H9 (cell line): ENCODE measurements at regions not wholly inside any gene's neighbourhood (a gene's known extent, or its start where the extent isn't known, plus 50 kb on each side); places are given as distances from the start of the nearest gene placed in this dataset.
A peak's percentile ranks its signal among the peaks of the same experiment; 100 is the strongest.

Experiments used
- DNase-seq: peaks from one replicate; pipeline ENCODE4 v3.0.0-alpha.2; 2017
- H2AFZ ChIP-seq: one replicate; pipeline ENCODE4 v1.6.1; 2013; ENCODE audit warnings: mild to moderate bottlenecking, low read length, control low read depth, moderate library complexity
- H2AK5ac ChIP-seq: 2 replicates; pipeline ENCODE4 v1.6.1; 2013; ENCODE audit warnings: low read length, control low read depth, mixed read lengths; ENCODE audit not compliant: insufficient read length
- H2BK120ac ChIP-seq: one replicate; pipeline ENCODE4 v1.6.1; 2013; ENCODE audit warnings: low read depth, mild to moderate bottlenecking, low read length, control low read depth, inconsistent platforms; ENCODE audit not compliant: poor library complexity, severe bottlenecking
- H2BK12ac ChIP-seq: 2 replicates; pipeline ENCODE4 v1.6.1; 2013; ENCODE audit warnings: low read length, control low read depth, mixed read lengths, low read depth; ENCODE audit not compliant: insufficient read length
- H2BK15ac ChIP-seq: 2 replicates; pipeline ENCODE4 v1.6.1; 2013; ENCODE audit warnings: low read depth, low read length, control low read depth
- H2BK20ac ChIP-seq: one replicate; pipeline ENCODE4 v1.6.1; 2013; ENCODE audit warnings: low read depth, mild to moderate bottlenecking, low read length, control low read depth, inconsistent platforms; ENCODE audit not compliant: poor library complexity, severe bottlenecking
- H2BK5ac ChIP-seq: 2 replicates; pipeline ENCODE4 v1.6.1; 2013; ENCODE audit warnings: low read length, control low read depth, mixed read lengths; ENCODE audit not compliant: insufficient read length
- H3K14ac ChIP-seq: 2 replicates; pipeline ENCODE4 v1.6.1; 2013; ENCODE audit warnings: low read length, control low read depth; ENCODE audit not compliant: insufficient read depth
- H3K18ac ChIP-seq: 2 replicates; pipeline ENCODE4 v1.6.1; 2013; ENCODE audit warnings: low read depth, mild to moderate bottlenecking, mixed read lengths, low read length, control low read depth; ENCODE audit not compliant: insufficient read length
- H3K23ac ChIP-seq: 2 replicates; pipeline ENCODE4 v1.6.1; 2013; ENCODE audit warnings: low read length, control low read depth, mixed read lengths, low read depth; ENCODE audit not compliant: insufficient read length
- H3K23me2 ChIP-seq: 2 replicates; pipeline ENCODE4 v1.6.1; 2013; ENCODE audit warnings: low read depth, mild to moderate bottlenecking, mixed read lengths, low read length, control low read depth; ENCODE audit not compliant: insufficient read length, poor library complexity, severe bottlenecking
- H3K27ac ChIP-seq: 2 replicates; pipeline ENCODE4 v1.5.1; 2013; ENCODE audit warnings: low read length, control low read depth, mixed read lengths, low read depth; ENCODE audit not compliant: insufficient read length
- H3K27me3 ChIP-seq: 2 replicates; pipeline ENCODE4 v1.6.1; 2013; ENCODE audit warnings: low read length, control low read depth, inconsistent platforms; ENCODE audit not compliant: insufficient read depth
- H3K4ac ChIP-seq: 2 replicates; pipeline ENCODE4 v1.6.1; 2013; ENCODE audit warnings: low read depth, mild to moderate bottlenecking, control low read depth, inconsistent platforms, low read length, moderate library complexity
- H3K4me1 ChIP-seq: 2 replicates; pipeline ENCODE4 v1.6.1; 2013; ENCODE audit warnings: low read length, control low read depth, inconsistent platforms; ENCODE audit not compliant: insufficient read depth
- H3K4me2 ChIP-seq: 2 replicates; pipeline ENCODE4 v1.6.1; 2013; ENCODE audit warnings: low read length, control low read depth, mixed read lengths; ENCODE audit not compliant: insufficient read length, insufficient read depth
- H3K56ac ChIP-seq: 2 replicates; pipeline ENCODE4 v1.6.1; 2013; ENCODE audit warnings: low read depth, mild to moderate bottlenecking, mixed read lengths, low read length, control low read depth; ENCODE audit not compliant: insufficient read length
- H3K79me1 ChIP-seq: 2 replicates; pipeline ENCODE4 v1.6.1; 2013; ENCODE audit warnings: low read depth, mild to moderate bottlenecking, moderate library complexity, low read length, control low read depth, inconsistent platforms; ENCODE audit not compliant: insufficient read depth, poor library complexity, severe bottlenecking
- H3K79me2 ChIP-seq: 2 replicates; pipeline ENCODE4 v1.6.1; 2013; ENCODE audit warnings: low read length, control low read depth, inconsistent platforms; ENCODE audit not compliant: insufficient read depth
- H3K9ac ChIP-seq: 2 replicates; pipeline ENCODE4 v1.6.1; 2013; ENCODE audit warnings: low read length, control low read depth, mixed read lengths; ENCODE audit not compliant: insufficient read length; ENCODE audit errors: extremely low read depth
- H3K9me3 ChIP-seq: one replicate; pipeline ENCODE4 v1.6.1; 2013; ENCODE audit warnings: low read depth, low read length, inconsistent platforms; ENCODE audit not compliant: control insufficient read depth
- H3T11ph ChIP-seq: one replicate; pipeline ENCODE4 v1.6.1; 2013; ENCODE audit warnings: mild to moderate bottlenecking, low read length, control low read depth, inconsistent platforms
- H4K20me1 ChIP-seq: one replicate; pipeline ENCODE4 v1.6.1; 2013; ENCODE audit not compliant: control insufficient read depth, insufficient read length, insufficient read depth
- H4K5ac ChIP-seq: 2 replicates; pipeline ENCODE4 v1.6.1; 2013; ENCODE audit warnings: low read depth, mild to moderate bottlenecking, mixed read lengths, low read length, control low read depth; ENCODE audit not compliant: insufficient read length
- H4K8ac ChIP-seq: replicated peaks from 2 replicates; pipeline ENCODE4 v1.6.1; 2013; ENCODE audit warnings: low read length, control low read depth, mixed read lengths, low read depth; ENCODE audit not compliant: insufficient read length
- H4K91ac ChIP-seq: 2 replicates; pipeline ENCODE4 v1.6.1; 2013; ENCODE audit warnings: low read depth, mild to moderate bottlenecking, moderate library complexity, mixed read lengths, low read length, control low read depth; ENCODE audit not compliant: insufficient read length
- H3K27ac Mint-ChIP-seq, 3 experiments: 2 replicates in 2 of 3; 3 replicates in 1 of 3; pipeline ENCODE4 v1.8.0; 2020 to 2021; ENCODE audit warnings: mixed read lengths in 3 of 3, mild to moderate bottlenecking in 1 of 3, moderate library complexity in 1 of 3
- H3K27me3 Mint-ChIP-seq: 2 replicates; pipeline ENCODE4 v1.8.0; 2021; ENCODE audit warnings: low read depth, mild to moderate bottlenecking, moderate library complexity, mixed read lengths
- H3K36me3 Mint-ChIP-seq, 3 experiments: 2 replicates in 2 of 3; 3 replicates in 1 of 3; pipeline ENCODE4 v1.8.0; 2020 to 2021; ENCODE audit warnings: low read depth in 3 of 3, mixed read lengths in 3 of 3; ENCODE audit not compliant: insufficient read depth in 1 of 3
- H3K4me1 Mint-ChIP-seq, 2 experiments: 2 replicates each; pipeline ENCODE4 v1.8.0; 2020; ENCODE audit warnings: mixed read lengths in 2 of 2
- H3K4me3 Mint-ChIP-seq, 2 experiments: 2 replicates in 1 of 2; 3 replicates in 1 of 2; pipeline ENCODE4 v1.8.0; 2020 to 2021; ENCODE audit warnings: mild to moderate bottlenecking in 2 of 2, mixed read lengths in 2 of 2, moderate library complexity in 1 of 2
- H3K9me3 Mint-ChIP-seq, 2 experiments: 2 replicates in 1 of 2; 3 replicates in 1 of 2; pipeline ENCODE4 v1.8.0; 2020; ENCODE audit warnings: mild to moderate bottlenecking in 2 of 2, mixed read lengths in 2 of 2, moderate library complexity in 1 of 2
- CTCF ChIP-seq: fragments of 200-600 bp; sonication (generic); conservative IDR thresholded peaks from 3 replicates; pipeline ENCODE4 v1.8.0; 2021; ENCODE audit warnings: antibody characterized with exemption, mild to moderate bottlenecking
- WGBS: extraction: QIAGEN DNeasy Blood & Tissue Kit; methylation state at CpG from one replicate; pipeline ENCODE4 v1.1.7; 2013; ENCODE audit warnings: missing lambda C conversion rate, low lambda C conversion rate, mixed read lengths; ENCODE audit not compliant: insufficient read length; ENCODE audit errors: extremely low coverage; 5-methylcytosine and 5-hydroxymethylcytosine counted together

DNA sequence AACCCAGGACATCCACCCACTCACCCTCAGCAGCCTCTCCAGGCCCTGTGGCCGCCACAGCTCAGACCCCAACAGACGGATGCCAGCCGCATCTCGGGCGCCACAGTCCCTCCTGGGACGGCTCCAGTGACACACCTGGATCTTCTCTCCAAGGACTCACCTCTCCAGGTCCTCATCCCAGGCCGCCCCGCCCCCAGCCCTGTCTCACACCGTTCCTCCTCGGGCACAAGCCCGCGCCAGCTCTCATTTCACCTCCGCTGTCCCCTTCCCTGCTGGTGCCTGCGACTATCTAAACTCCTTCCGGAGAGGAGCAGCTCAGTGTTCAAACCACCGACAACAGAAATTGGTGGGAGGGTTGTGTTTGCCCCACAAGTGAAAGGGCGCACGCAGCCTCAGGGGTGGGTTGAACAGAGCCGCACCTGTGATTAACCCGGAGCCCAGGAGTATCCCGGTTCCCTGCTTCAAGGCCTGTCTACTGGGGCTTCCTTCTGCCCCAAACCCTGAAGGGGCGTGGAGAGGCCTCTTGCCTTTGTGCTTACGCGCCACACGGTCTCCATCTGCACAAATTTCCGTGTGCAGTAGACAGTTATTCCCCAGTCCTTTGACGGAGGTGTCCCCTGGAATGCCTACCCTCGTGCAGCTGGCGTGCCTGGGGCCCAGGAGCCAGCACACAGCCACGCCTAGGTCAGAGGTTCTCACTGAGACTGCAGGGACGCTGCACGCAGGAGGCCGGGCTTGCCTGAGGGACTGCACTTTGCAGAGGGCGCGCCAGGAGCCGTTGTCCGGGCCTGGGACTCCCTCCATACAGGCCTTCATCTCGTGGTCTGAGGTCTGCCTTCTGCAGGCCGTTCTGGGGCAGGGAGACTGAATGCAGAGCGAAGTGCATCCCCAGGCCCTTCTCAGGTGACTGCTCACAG is 232.7 kb downstream of the DLL1 start:
- no peak overlapping the region for H3T11ph ChIP-seq
- H4K91ac ChIP-seq = no peak overlapping the region
- H3K79me1 ChIP-seq = no peaks in the 10 kb centered on the region
- no peak overlapping the region for H2BK20ac ChIP-seq
- no peak overlapping the region for H2AK5ac ChIP-seq
- no peak for DNase-seq
- no peak overlapping the region for H3K27ac ChIP-seq
- no peak overlapping the region for H2BK120ac ChIP-seq
- no peak overlapping the region for H3K4ac ChIP-seq
- H3K56ac ChIP-seq = no peak overlapping the region
- H4K5ac ChIP-seq = no peak overlapping the region
- no peaks in the 10 kb centered on the region for H3K9me3 ChIP-seq
- Mint-ChIP-seq H3K4me1 (peaks cover 5 to 9% of the 10 kb centered on the region in 2 experiments; a peak in 3 of 4 replicates), H3K36me3 (peaks cover 2 to 10% (median 3%) of the 10 kb centered on the region in 3 experiments; a peak in 6 of 7 replicates), H3K9me3 (peaks cover 4 to 13% of the 10 kb centered on the region in 2 experiments), H3K27ac (peak overlapping the region in 1 of 3 experiments; percentile 28; a peak in 1 of 7 replicates), H3K27me3 (peaks cover 16% of the 10 kb centered on the region), H3K4me3 (no peak overlapping the region)
- no peaks in the 10 kb centered on the region for H3K79me2 ChIP-seq
- H2BK12ac ChIP-seq = no peak overlapping the region
- no peak overlapping the region for H3K9ac ChIP-seq
- no peak overlapping the region for H4K8ac ChIP-seq
- H3K4me2 ChIP-seq = no peak overlapping the region
- no peak overlapping the region for H3K14ac ChIP-seq
- H3K23ac ChIP-seq = no peak overlapping the region
- no peaks in the 10 kb centered on the region for H3K27me3 ChIP-seq
- WGBS = no CpG with 5 or more reads among the region's 40 CpGs
- no peak overlapping the region for H3K18ac ChIP-seq
- H2BK15ac ChIP-seq = no peak overlapping the region
- H2BK5ac ChIP-seq = no peak overlapping the region
- TF ChIP-seq CTCF = no peak
- no peaks in the 10 kb centered on the region for H3K4me1 ChIP-seq
- H4K20me1 ChIP-seq = no peaks in the 10 kb centered on the region
- H3K23me2 ChIP-seq = peaks cover 3% of the 10 kb centered on the region
- H2AFZ ChIP-seq = no peak overlapping the region
